GM19468 (cell line): ENCODE measurements at regions not wholly inside any gene's neighbourhood (a gene's known extent, or its start where the extent isn't known, plus 50 kb on each side); places are given as distances from the start of the nearest gene placed in this dataset.

Experiments used
- ATAC-seq: cut with Tn5 transposase; IDR thresholded peaks from one replicate; pipeline ENCODE4 v1.9.1; 2021; ENCODE audit warnings: mild to moderate bottlenecking, moderate library complexity, moderate number of reproducible peaks; ENCODE audit not compliant: unreplicated experiment; ENCODE audit errors: extremely low read depth

GRCh38 chr4:162406637-162407365, 243.0 kb upstream of the FSTL5 start:
- ATAC-seq, result no peak

DNA sequence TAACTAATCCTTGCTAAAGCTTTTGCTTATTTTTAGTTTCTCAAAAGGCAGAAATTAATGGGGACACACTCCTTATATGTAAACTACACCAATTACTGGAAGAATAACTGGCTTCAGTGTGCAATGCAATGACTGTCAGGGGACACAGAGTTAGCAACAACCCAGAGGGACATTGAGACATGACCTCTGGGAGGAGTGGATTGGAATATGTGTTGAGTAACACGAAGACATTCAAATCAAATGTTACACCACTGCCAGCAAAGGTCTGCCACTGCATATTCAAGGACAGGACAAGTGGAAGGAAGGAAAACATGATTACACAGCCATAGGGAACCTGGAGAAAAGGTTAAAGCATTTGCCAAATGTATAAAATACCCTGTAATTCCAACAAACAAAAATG, 240.1 kb upstream of the FSTL5 start:
- no peak for ATAC-seq

DNA sequence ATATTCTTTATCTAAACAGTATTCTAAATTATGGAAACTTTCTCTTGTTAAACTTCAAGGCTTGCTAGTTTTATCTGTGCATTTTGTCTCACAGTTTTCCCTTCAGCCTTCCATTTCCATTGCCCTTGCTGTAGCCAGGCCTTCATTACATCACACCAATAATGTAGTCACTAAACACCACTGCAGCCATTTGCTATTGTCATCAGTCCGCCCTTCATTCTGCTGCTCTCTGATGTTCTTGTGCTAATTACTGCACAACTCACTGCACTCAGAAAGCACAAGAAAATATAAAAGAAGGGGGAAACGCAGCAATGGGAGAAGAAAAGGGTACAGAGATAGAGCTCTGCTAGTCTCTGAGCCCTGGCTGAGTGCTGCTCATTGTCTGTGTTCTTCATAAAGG, 239.6 kb upstream of the FSTL5 start:
- no peak for ATAC-seq

- no peak for ATAC-seq
These were observed 237.2 kb upstream of the FSTL5 start for GRCh38 chr4:162401021-162401420.

DNA sequence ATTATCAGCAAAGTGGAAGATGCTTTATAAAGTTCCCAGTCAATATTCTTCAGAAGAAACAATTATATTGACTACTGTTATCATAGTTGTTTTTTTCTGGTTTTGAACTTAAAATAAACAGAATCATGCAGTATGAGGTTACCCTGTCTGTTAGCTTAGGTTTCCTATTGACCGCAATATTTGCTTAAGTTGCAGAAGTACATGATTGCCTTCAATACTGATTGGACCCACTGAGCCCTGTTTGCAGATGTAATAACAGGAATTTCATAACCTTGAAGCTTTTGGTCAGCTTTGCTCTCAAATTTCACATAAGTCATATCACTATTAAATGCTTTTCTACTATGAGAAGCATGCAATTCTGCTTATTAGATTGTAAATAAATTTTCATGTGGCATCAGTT, 229.1 kb upstream of the FSTL5 start:
- ATAC-seq, result no peak

- no peak for ATAC-seq
These were observed 202.3 kb upstream of the FSTL5 start for GRCh38 chr4:162366146-162366545.

DNA sequence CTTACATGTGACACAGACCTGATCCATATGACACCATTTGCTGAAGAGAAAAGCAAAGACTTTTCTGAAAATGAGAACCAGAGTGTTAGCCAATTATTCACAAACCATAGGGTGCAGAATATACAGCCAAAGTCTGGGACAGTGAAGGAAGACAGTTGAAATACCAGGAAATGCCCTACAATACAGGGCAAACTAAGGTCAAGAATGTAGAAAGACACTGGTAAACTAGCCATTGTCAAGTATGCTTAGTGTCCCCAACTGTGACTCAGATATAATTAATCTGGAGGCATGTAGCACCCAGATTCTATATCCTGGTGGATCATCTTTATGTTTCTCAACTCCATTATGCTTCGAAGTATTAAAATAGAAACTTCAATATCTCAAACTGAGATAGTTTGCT, 200.9 kb upstream of the FSTL5 start:
- ATAC-seq, result no peak

DNA sequence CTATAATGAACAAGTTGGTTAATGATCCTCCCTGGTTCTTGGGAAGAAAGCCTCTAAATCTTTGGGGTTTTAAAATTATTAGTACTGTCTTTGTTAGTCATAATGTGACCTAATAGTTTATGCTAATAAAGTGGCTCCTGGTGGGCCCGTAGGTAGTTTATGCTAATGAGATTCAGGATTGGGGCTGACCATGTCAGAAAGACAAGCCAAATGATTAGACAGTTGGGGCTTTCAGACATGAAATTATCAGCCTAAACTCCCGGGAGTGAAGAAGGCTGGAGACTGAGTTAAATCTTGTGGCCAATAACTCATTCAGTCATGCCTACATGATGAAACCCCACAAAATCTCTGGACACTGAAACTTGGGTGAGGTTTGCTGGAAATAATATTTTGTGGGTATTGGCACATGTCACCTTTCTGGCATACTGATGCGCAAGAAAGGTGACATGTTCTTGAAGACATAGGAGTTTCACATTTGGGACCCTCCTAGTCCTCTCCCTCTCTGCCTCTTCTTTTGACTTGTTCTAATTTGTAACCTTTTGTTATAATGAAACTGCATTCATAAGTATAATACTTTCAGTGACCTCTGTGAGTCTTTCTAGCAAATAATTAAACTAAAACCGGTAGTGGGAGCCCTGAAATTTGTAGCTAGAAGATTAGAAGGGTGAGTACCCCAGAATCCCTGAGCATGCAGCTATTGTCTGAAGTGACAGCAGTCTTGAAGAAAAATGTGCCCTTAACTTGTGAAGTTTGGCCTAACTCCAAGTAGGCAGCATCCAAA, 196.8 kb upstream of the FSTL5 start:
- ATAC-seq, result no peak

DNA sequence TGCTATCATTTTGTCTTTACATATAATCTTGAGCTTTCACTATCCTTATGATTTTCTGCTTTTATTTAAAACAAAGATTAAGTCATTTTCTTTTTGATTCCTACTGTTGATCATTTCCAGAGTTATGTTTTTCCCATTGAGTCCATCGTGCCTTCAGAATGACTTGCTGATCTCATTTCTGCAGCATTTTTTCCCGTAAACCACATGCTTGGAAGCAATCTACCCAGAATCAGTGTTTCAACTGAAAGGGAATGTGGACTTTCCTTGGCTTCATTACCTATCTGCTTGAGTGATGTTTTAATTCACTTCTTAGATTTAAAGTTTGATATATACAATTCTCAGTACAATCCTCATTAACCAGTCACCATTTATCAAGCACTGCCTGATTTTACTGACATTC, 192.4 kb upstream of the FSTL5 start:
- no peak for ATAC-seq

DNA sequence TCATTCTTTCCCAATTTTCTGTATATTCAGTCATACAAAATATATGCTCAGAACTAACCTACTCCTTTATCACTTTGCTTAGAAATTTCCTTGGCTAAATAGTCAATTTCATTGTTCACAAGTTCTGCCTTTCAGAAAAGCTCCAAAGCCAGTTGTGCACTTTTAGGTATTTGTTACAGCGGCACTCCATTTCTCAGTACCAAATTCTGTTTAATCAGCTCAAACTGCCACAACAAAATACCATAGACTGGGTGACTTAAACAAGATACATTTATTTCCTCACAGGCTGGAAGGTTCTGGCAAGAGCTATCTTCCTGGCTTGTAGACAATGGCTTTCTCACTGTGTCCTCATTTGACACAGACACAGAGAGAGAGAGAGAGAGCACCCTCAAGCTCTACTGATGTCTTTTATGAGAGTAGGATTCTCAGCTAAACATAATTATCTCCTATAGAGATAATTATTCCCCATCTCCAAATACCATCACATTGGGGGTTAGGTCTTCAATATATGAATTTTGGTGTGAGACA, 188.8 kb upstream of the FSTL5 start:
- no peak for ATAC-seq

DNA sequence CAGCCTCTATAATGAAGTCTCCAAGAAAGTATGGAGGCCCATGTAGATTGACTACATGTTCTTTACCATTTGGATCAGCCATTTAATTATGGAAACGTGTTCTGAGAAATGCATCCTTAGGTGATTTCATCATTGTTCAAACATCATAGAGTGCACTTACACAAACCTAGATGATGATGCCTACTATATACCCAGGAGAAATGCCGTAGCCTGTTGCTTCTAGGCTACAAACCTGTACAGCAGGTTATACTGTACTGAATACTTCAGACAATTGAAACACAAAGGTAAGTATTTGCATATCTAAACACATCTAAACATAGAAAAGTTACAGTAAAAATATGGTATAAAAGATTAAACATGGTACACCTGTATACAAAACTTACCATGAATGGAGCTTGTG, 186.5 kb upstream of the FSTL5 start:
- ATAC-seq, result no peak

GRCh38 chr4:162349395-162349794, 185.6 kb upstream of the FSTL5 start:
- no peak for ATAC-seq

DNA sequence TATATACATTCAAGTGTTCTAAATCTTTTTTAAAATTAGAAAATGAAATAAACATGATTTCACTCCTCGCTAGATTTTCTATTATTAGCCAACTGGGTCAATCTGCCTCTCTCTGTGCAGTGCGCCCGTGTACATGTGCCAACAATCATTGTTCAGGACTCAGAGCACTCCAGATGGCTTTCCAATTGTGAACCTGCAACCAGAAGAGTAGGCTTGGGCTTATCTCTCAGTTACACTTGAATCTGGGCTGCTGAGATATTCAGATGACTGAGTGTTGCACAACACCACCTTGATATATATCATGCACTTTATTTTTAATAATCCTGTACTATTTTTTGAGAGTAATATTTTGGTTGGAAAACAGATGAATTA, 184.0 kb upstream of the FSTL5 start:
- no peak for ATAC-seq

- ATAC-seq, result no peak
These were observed 183.5 kb upstream of the FSTL5 start for GRCh38 chr4:162347156-162347841.

- no peak for ATAC-seq
These were observed 180.2 kb upstream of the FSTL5 start for GRCh38 chr4:162343967-162344366.

DNA sequence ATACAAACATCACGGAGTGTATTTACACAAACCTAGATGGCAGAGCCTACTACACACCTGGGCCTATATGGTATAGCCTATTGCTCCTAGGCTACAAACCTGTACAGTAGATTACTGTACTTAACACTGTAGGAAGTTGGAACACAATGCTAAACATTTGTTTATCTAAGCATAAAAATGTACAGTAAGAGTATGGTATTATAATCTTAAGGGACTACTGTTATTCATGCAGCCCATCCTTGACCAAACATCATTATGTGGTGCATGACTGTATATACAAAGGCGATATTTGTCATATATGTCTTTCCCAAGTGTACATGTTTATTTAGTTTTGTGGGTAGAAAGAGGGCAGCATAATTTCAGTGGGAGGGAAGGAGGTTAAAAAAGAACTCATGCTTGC, 177.7 kb upstream of the FSTL5 start:
- no peak for ATAC-seq

- ATAC-seq, result no peak
These were observed 160.1 kb upstream of the FSTL5 start for GRCh38 chr4:162323919-162324318.

- no peak for ATAC-seq
These were observed 158.3 kb upstream of the FSTL5 start for GRCh38 chr4:162322054-162322453.

DNA sequence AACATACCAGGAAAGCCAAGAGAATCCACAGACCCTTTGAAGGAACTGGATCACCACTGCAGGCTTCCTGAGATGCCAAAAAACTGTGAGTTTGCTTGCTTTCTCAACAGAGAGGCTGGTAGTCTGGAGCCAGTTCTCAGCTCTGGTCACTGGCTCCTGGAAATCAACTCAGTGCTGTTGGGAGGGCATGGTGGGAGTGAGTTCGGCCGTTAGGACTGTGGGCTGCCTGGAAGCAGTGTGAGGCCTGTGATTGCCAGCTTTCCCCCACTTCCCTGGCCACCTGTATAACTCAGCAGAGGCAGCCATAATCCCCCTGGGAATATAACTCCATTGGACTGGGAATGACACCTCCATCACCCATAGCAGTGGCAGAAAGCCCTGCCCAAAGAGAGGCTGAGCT, 122.0 kb upstream of the FSTL5 start:
- ATAC-seq, result no peak

- ATAC-seq, result no peak
These were observed 118.9 kb upstream of the FSTL5 start for GRCh38 chr4:162282684-162283083.

GRCh38 chr4:162274354-162274753, 110.6 kb upstream of the FSTL5 start:
- ATAC-seq, result peak; percentile 89
